Neural progenitor cell (in vitro differentiated cells): ENCODE measurements at regions not wholly inside any gene's neighbourhood (a gene's known extent, or its start where the extent isn't known, plus 50 kb on each side); places are given as distances from the start of the nearest gene placed in this dataset.

Source experiments
- DNase-seq: peaks from one replicate; pipeline ENCODE4 v3.0.0-alpha.2; 2016; ENCODE audit warnings: low spot score
- H2AFZ ChIP-seq: fragments of 200-600 bp; sonication (generic); replicated peaks from 2 replicates; pipeline ENCODE4 v1.6.1; 2016; ENCODE audit warnings: antibody characterized with exemption
- H3F3A ChIP-seq: fragments of 200-600 bp; sonication (generic); 2 replicates; pipeline ENCODE4 v1.6.1; 2016; ENCODE audit warnings: antibody characterized with exemption, low read depth
- H3K27ac ChIP-seq: fragments of 200-600 bp; sonication (generic); 2 replicates; pipeline ENCODE4 v1.5.1; 2016; ENCODE audit warnings: mild to moderate bottlenecking
- H3K27me3 ChIP-seq: fragments of 200-600 bp; sonication (generic); 2 replicates; pipeline ENCODE4 v1.6.1; 2016; ENCODE audit warnings: mild to moderate bottlenecking, moderate library complexity
- H3K36me3 ChIP-seq: fragments of 200-600 bp; sonication (generic); 2 replicates; pipeline ENCODE4 v1.5.1; 2016
- H3K4me1 ChIP-seq: fragments of 200-600 bp; sonication (generic); 2 replicates; pipeline ENCODE4 v1.6.1; 2016; ENCODE audit warnings: mixed run types
- H3K4me2 ChIP-seq: fragments of 200-600 bp; sonication (generic); 2 replicates; pipeline ENCODE4 v1.6.1; 2016
- H3K4me3 ChIP-seq: fragments of 200-600 bp; sonication (generic); 2 replicates; pipeline ENCODE4 v1.5.1; 2016
- H3K79me2 ChIP-seq: fragments of 200-600 bp; sonication (generic); 2 replicates; pipeline ENCODE4 v1.6.1; 2016; ENCODE audit warnings: low read depth
- H3K9ac ChIP-seq: fragments of 200-600 bp; sonication (generic); 2 replicates; pipeline ENCODE4 v1.6.1; 2016
- H3K9me3 ChIP-seq: fragments of 200-600 bp; sonication (generic); 2 replicates; pipeline ENCODE4 v1.5.1; 2016; ENCODE audit warnings: low read depth
- H4K20me1 ChIP-seq: fragments of 200-600 bp; sonication (generic); 2 replicates; pipeline ENCODE4 v1.6.1; 2016; ENCODE audit warnings: low read depth
- H3K27ac Mint-ChIP-seq: 3 replicates; pipeline ENCODE4 v1.8.0; 2021; ENCODE audit warnings: mixed read lengths
- H3K27me3 Mint-ChIP-seq: 2 replicates; pipeline ENCODE4 v1.8.0; 2022; ENCODE audit warnings: low read depth, mild to moderate bottlenecking, inconsistent platforms, moderate library complexity, mixed read lengths; ENCODE audit not compliant: insufficient read depth
- H3K36me3 Mint-ChIP-seq: 3 replicates; pipeline ENCODE4 v1.8.0; 2021; ENCODE audit warnings: mixed read lengths
- H3K4me1 Mint-ChIP-seq: 3 replicates; pipeline ENCODE4 v1.8.0; 2021; ENCODE audit warnings: mixed read lengths
- H3K4me3 Mint-ChIP-seq: 3 replicates; pipeline ENCODE4 v1.8.0; 2021; ENCODE audit warnings: mild to moderate bottlenecking, moderate library complexity, mixed read lengths
- H3K9me3 Mint-ChIP-seq: 3 replicates; pipeline ENCODE4 v1.8.0; 2020; ENCODE audit warnings: mixed read lengths
- CTCF ChIP-seq: fragments of 200-600 bp; sonication (generic); IDR thresholded peaks from 2 replicates; pipeline ENCODE4 v1.5.1; 2017; ENCODE audit warnings: antibody characterized with exemption, mild to moderate bottlenecking
- EZH2 ChIP-seq: fragments of 200-600 bp; sonication (generic); IDR thresholded peaks from 2 replicates; pipeline ENCODE4 v1.6.1; 2017; ENCODE audit warnings: antibody characterized with exemption, mild to moderate bottlenecking, moderate library complexity
- EZH2phosphoT487 ChIP-seq: fragments of 200-600 bp; sonication (generic); IDR thresholded peaks from 2 replicates; pipeline ENCODE4 v1.6.1; 2017; ENCODE audit warnings: antibody characterized with exemption

- Histone ChIP-seq H3F3A (no peaks in the 10 kb centered on the region), H3K4me2 (no peak overlapping the region), H3K9me3 (no peaks in the 10 kb centered on the region), H3K4me1 (peaks cover 5% of the 10 kb centered on the region), H3K4me3 (no peak overlapping the region), H4K20me1 (no peaks in the 10 kb centered on the region), H3K36me3 (no peaks in the 10 kb centered on the region), H3K27ac (no peak overlapping the region), H3K9ac (no peak overlapping the region), H3K27me3 (no peaks in the 10 kb centered on the region), H3K79me2 (no peaks in the 10 kb centered on the region), H2AFZ (no peak overlapping the region)
- H3K27ac Mint-ChIP-seq, result peak overlapping the region; percentile 95
- TF ChIP-seq EZH2 (no peak), EZH2phosphoT487 (no peak), CTCF (no peak)
- no peak overlapping the region for H3K4me3 Mint-ChIP-seq
- H3K4me1 Mint-ChIP-seq, result peaks cover 34% of the 10 kb centered on the region
- H3K27me3 Mint-ChIP-seq, result peaks cover 5% of the 10 kb centered on the region
- no peak for DNase-seq
- H3K36me3 Mint-ChIP-seq, result no peaks in the 10 kb centered on the region
- H3K9me3 Mint-ChIP-seq, result no peaks in the 10 kb centered on the region
Measured at GRCh38 chr17:65438708-65439294, 122.6 kb downstream of the AXIN2 start.

GRCh38 chr17:65438173-65438572, 123.3 kb downstream of the AXIN2 start:
- no peaks in the 10 kb centered on the region for H3K9me3 ChIP-seq
- H3K4me1 Mint-ChIP-seq, result peaks cover 31% of the 10 kb centered on the region
- no peaks in the 10 kb centered on the region for H3K79me2 ChIP-seq
- H3K4me1 ChIP-seq, result peaks cover 5% of the 10 kb centered on the region
- H4K20me1 ChIP-seq, result no peaks in the 10 kb centered on the region
- no peaks in the 10 kb centered on the region for H3K36me3 Mint-ChIP-seq
- no peak overlapping the region for H3K4me2 ChIP-seq
- no peaks in the 10 kb centered on the region for H3F3A ChIP-seq
- H3K27me3 ChIP-seq, result no peaks in the 10 kb centered on the region
- H3K27ac Mint-ChIP-seq, result no peak overlapping the region
- H3K36me3 ChIP-seq, result no peaks in the 10 kb centered on the region
- no peak overlapping the region for H2AFZ ChIP-seq
- no peak overlapping the region for H3K4me3 Mint-ChIP-seq
- no peak for DNase-seq
- H3K9ac ChIP-seq, result no peak overlapping the region
- no peak overlapping the region for H3K27ac ChIP-seq
- H3K9me3 Mint-ChIP-seq, result no peaks in the 10 kb centered on the region
- H3K4me3 ChIP-seq, result no peak overlapping the region
- TF ChIP-seq CTCF (no peak), EZH2 (no peak), EZH2phosphoT487 (no peak)
- peaks cover 5% of the 10 kb centered on the region for H3K27me3 Mint-ChIP-seq

GRCh38 chr17:65436871-65437270, 124.6 kb downstream of the AXIN2 start:
- no peak overlapping the region for H3K4me3 ChIP-seq
- no peaks in the 10 kb centered on the region for H3F3A ChIP-seq
- no peaks in the 10 kb centered on the region for H3K36me3 ChIP-seq
- TF ChIP-seq EZH2, result no peak
- no peak for TF ChIP-seq EZH2phosphoT487
- no peak for TF ChIP-seq CTCF
- Mint-ChIP-seq H3K4me1 (peaks cover 30% of the 10 kb centered on the region), H3K27ac (no peak overlapping the region), H3K36me3 (no peaks in the 10 kb centered on the region), H3K9me3 (peaks cover 7% of the 10 kb centered on the region), H3K4me3 (no peak overlapping the region), H3K27me3 (peaks cover 5% of the 10 kb centered on the region)
- no peaks in the 10 kb centered on the region for H4K20me1 ChIP-seq
- no peak overlapping the region for H3K9ac ChIP-seq
- no peaks in the 10 kb centered on the region for H3K79me2 ChIP-seq
- peaks cover 5% of the 10 kb centered on the region for H3K4me1 ChIP-seq
- no peaks in the 10 kb centered on the region for H3K27me3 ChIP-seq
- no peak overlapping the region for H3K27ac ChIP-seq
- no peaks in the 10 kb centered on the region for H3K9me3 ChIP-seq
- H3K4me2 ChIP-seq, result no peak overlapping the region
- no peak overlapping the region for H2AFZ ChIP-seq
- no peak for DNase-seq
